ENCODE measurements at regions not wholly inside any gene's neighbourhood (a gene's known extent, or its start where the extent isn't known, plus 50 kb on each side); places are given as distances from the start of the nearest gene placed in this dataset.

GRCh38 chr4:129208481-129208880 is 112.5 kb downstream of the C4orf33 start:
- H3K4me3 ChIP-seq (ENCODE audit: low read depth, low read length), result no peak overlapping the region
- TF ChIP-seq ZNF548 (tag by site-specific recombination; IDR thresholded peaks at IDR 0.05), result no peak
- TF ChIP-seq ZNF302 (tag by site-specific recombination; IDR thresholded peaks at IDR 0.05; ENCODE audit: low read depth), result no peak
- no peak for TF ChIP-seq ZNF658 (tag by site-specific recombination; IDR thresholded peaks at IDR 0.05)
- no peak for TF ChIP-seq ZBTB26 (tag by site-specific recombination; optimal IDR thresholded peaks at IDR 0.05)
- TF ChIP-seq PRDM2 (tag by site-specific recombination; IDR thresholded peaks at IDR 0.05; ENCODE audit: borderline replicate concordance), result no peak
- no peak for TF ChIP-seq ZBTB17 (tag by site-specific recombination; IDR thresholded peaks at IDR 0.05)
- no peak for TF ChIP-seq ZNF692 (tag by site-specific recombination; IDR thresholded peaks at IDR 0.05)
- no peak for TF ChIP-seq ZNF114 (tag by site-specific recombination; IDR thresholded peaks at IDR 0.05)
- TF ChIP-seq RBAK (tag by site-specific recombination; IDR thresholded peaks at IDR 0.05), result no peak
- TF ChIP-seq ZNF433 (tag by site-specific recombination; IDR thresholded peaks at IDR 0.05; ENCODE audit: low read depth), result no peak
- TF ChIP-seq ZNF645 (tag by site-specific recombination; IDR thresholded peaks at IDR 0.05), result no peak
- no peak for TF ChIP-seq ZNF248 (tag by site-specific recombination; IDR thresholded peaks at IDR 0.05)
- no peak for TF ChIP-seq BCL6B (tag by site-specific recombination; IDR thresholded peaks at IDR 0.05)
- no peak for TF ChIP-seq TRIM28 (IDR thresholded peaks at IDR 0.05; ENCODE audit: borderline replicate concordance, low read length)
- no peak for TF ChIP-seq ZNF26 (tag by site-specific recombination; IDR thresholded peaks at IDR 0.05)
- TF ChIP-seq EGR2 (tag by site-specific recombination; IDR thresholded peaks at IDR 0.05; ENCODE audit: low read depth), result no peak
- TF ChIP-seq ZNF24 (tag by site-specific recombination; IDR thresholded peaks at IDR 0.05), result no peak
- no peak for TF ChIP-seq ZNF155 (tag by site-specific recombination; IDR thresholded peaks at IDR 0.05)
- no peak for TF ChIP-seq ZNF544 (tag by site-specific recombination; IDR thresholded peaks at IDR 0.05)
- no peak for TF ChIP-seq ZSCAN23 (tag by site-specific recombination; IDR thresholded peaks at IDR 0.05)
- H3K9me3 ChIP-seq (ENCODE audit: control insufficient read depth, insufficient read depth, low read depth, low read length), result no peaks in the 10 kb centered on the region
- ChIA-PET POLR2A (no interaction called here), CTCF (interaction anchor here (0.6 kb wide), 1 partner anchor 62 kb away, joined by 3 read pairs; no protein-coding TSS in a partner anchor)
- H3K36me3 ChIP-seq (ENCODE audit: control insufficient read depth in 2 of 2, insufficient read depth in 1 of 2, low read length in 2 of 2), result no peaks in the 10 kb centered on the region
- H3K4me1 ChIP-seq (ENCODE audit: control insufficient read depth, insufficient read depth, low read length), result no peaks in the 10 kb centered on the region
- no peak overlapping the region for H3K27ac ChIP-seq (ENCODE audit: extremely low read depth, low read depth, low read length)

Data from HEK293 (cell line).